KMS-11 (cell line): ENCODE measurements at regions not wholly inside any gene's neighbourhood (a gene's known extent, or its start where the extent isn't known, plus 50 kb on each side); places are given as distances from the start of the nearest gene placed in this dataset.
"Not testable (repeated sequence)": the region's sequence is repeated elsewhere in the genome, so short reads cannot be mapped to it uniquely, and the experiment has no call there.

Experiments
- H2AFZ ChIP-seq: fragments of 200-600 bp; sonication (generic); 2 replicates; pipeline ENCODE4 v1.6.1; 2016; ENCODE audit warnings: antibody characterized with exemption, mixed run types, low read depth
- H3K27ac ChIP-seq: fragments of 200-600 bp; sonication (generic); 2 replicates; pipeline ENCODE4 v1.6.1; 2016; ENCODE audit warnings: mild to moderate bottlenecking, mixed run types
- H3K27me3 ChIP-seq: fragments of 200-600 bp; sonication (generic); 2 replicates; pipeline ENCODE4 v1.6.1; 2017; ENCODE audit warnings: mild to moderate bottlenecking, low read depth, mixed run types, moderate library complexity; ENCODE audit not compliant: insufficient read depth
- H3K36me3 ChIP-seq: fragments of 200-600 bp; sonication (generic); 2 replicates; pipeline ENCODE4 v1.6.1; 2017; ENCODE audit warnings: mild to moderate bottlenecking, mixed run types; ENCODE audit not compliant: insufficient read depth
- H3K4me1 ChIP-seq: fragments of 200-600 bp; sonication (generic); 2 replicates; pipeline ENCODE4 v1.6.1; 2016; ENCODE audit warnings: mild to moderate bottlenecking, low read depth, mixed run types; ENCODE audit not compliant: poor library complexity, severe bottlenecking
- H3K4me2 ChIP-seq: fragments of 200-600 bp; sonication (generic); 2 replicates; pipeline ENCODE4 v1.7.0; 2016; ENCODE audit warnings: mild to moderate bottlenecking, mixed run types
- H3K4me3 ChIP-seq: fragments of 200-600 bp; sonication (generic); IDR thresholded peaks from 2 replicates; pipeline ENCODE4 v1.6.1; 2017; ENCODE audit warnings: low read depth, low read length, mixed read lengths; ENCODE audit not compliant: insufficient read depth
- H3K79me2 ChIP-seq: fragments of 200-600 bp; sonication (generic); 2 replicates; pipeline ENCODE4 v1.6.1; 2016; ENCODE audit warnings: low read depth, mixed run types; ENCODE audit not compliant: insufficient read depth
- H3K9ac ChIP-seq: fragments of 200-600 bp; sonication (generic); 2 replicates; pipeline ENCODE4 v1.6.1; 2016; ENCODE audit warnings: mild to moderate bottlenecking, mixed run types
- H4K20me1 ChIP-seq: fragments of 200-600 bp; sonication (generic); 2 replicates; pipeline ENCODE4 v1.6.1; 2016; ENCODE audit warnings: mild to moderate bottlenecking, mixed run types; ENCODE audit not compliant: insufficient read depth
- CTCF ChIP-seq: fragments of 200-600 bp; sonication (generic); conservative IDR thresholded peaks from 2 replicates; pipeline ENCODE4 v1.6.1; 2017; ENCODE audit warnings: low read depth, mild to moderate bottlenecking, antibody characterized with exemption, low read length, moderate library complexity, mixed read lengths

GRCh38 chr2:160616149-160616548 lies 122.5 kb upstream of the RBMS1 start:
- Histone ChIP-seq H3K79me2 (no peaks in the 10 kb centered on the region), H3K4me2 (no peak overlapping the region), H3K4me3 (no peak overlapping the region), H2AFZ (no peak overlapping the region), H3K9ac (no peak overlapping the region), H3K27ac (no peak overlapping the region), H4K20me1 (no peaks in the 10 kb centered on the region), H3K4me1 (no peaks in the 10 kb centered on the region), H3K27me3 (no peaks in the 10 kb centered on the region), H3K36me3 (no peaks in the 10 kb centered on the region)
- TF ChIP-seq CTCF = no peak

GRCh38 chr2:160621748-160622147 lies 128.1 kb upstream of the RBMS1 start:
- H3K9ac ChIP-seq = no peak overlapping the region
- H3K4me2 ChIP-seq = no peak overlapping the region
- no peaks in the 10 kb centered on the region for H3K27me3 ChIP-seq
- H3K27ac ChIP-seq = no peak overlapping the region
- no peaks in the 10 kb centered on the region for H3K4me1 ChIP-seq
- no peaks in the 10 kb centered on the region for H4K20me1 ChIP-seq
- H3K36me3 ChIP-seq = no peaks in the 10 kb centered on the region
- no peak overlapping the region for H2AFZ ChIP-seq
- no peaks in the 10 kb centered on the region for H3K79me2 ChIP-seq
- TF ChIP-seq CTCF = no peak
- H3K4me3 ChIP-seq = no peak overlapping the region

GRCh38 chr2:160628020-160628637 lies 134.5 kb upstream of the RBMS1 start:
- not testable (repeated sequence) for H3K27me3 ChIP-seq, H3K4me2 ChIP-seq, H3K4me3 ChIP-seq, H2AFZ ChIP-seq, H3K4me1 ChIP-seq, H3K36me3 ChIP-seq, H3K9ac ChIP-seq, H3K79me2 ChIP-seq, H4K20me1 ChIP-seq, H3K27ac ChIP-seq

GRCh38 chr2:160628811-160629210 lies 135.2 kb upstream of the RBMS1 start:
- H3K4me2 ChIP-seq = no peak overlapping the region
- H3K27me3 ChIP-seq = no peaks in the 10 kb centered on the region
- H3K36me3 ChIP-seq = no peaks in the 10 kb centered on the region
- H3K4me3 ChIP-seq = no peak overlapping the region
- no peak overlapping the region for H2AFZ ChIP-seq
- H3K4me1 ChIP-seq = no peaks in the 10 kb centered on the region
- H3K79me2 ChIP-seq = no peaks in the 10 kb centered on the region
- no peak overlapping the region for H3K27ac ChIP-seq
- no peaks in the 10 kb centered on the region for H4K20me1 ChIP-seq
- H3K9ac ChIP-seq = no peak overlapping the region
- no peak for TF ChIP-seq CTCF

GRCh38 chr2:160630801-160631590 lies 137.4 kb upstream of the RBMS1 start:
- Histone ChIP-seq H3K79me2 (no peaks in the 10 kb centered on the region), H3K9ac (no peak overlapping the region), H3K36me3 (no peaks in the 10 kb centered on the region), H3K4me2 (no peak overlapping the region), H3K27ac (no peak overlapping the region), H3K4me3 (no peak overlapping the region), H3K27me3 (no peaks in the 10 kb centered on the region), H4K20me1 (no peaks in the 10 kb centered on the region), H3K4me1 (no peaks in the 10 kb centered on the region), H2AFZ (no peak overlapping the region)
- TF ChIP-seq CTCF = no peak
